Nephron progenitor cell (in vitro differentiated cells): ENCODE measurements at regions not wholly inside any gene's neighbourhood (a gene's known extent, or its start where the extent isn't known, plus 50 kb on each side); places are given as distances from the start of the nearest gene placed in this dataset.

Experiments used
- DNase-seq: peaks from one replicate; pipeline ENCODE4 v3.0.0; 2021
- H3K27ac Mint-ChIP-seq: 2 replicates; pipeline ENCODE4 v1.8.0; 2021; ENCODE audit warnings: mild to moderate bottlenecking, moderate library complexity, mixed read lengths
- H3K27me3 Mint-ChIP-seq: 2 replicates; pipeline ENCODE4 v1.8.0; 2021; ENCODE audit warnings: mild to moderate bottlenecking, low read depth, mixed read lengths; ENCODE audit not compliant: poor library complexity
- H3K36me3 Mint-ChIP-seq: 2 replicates; pipeline ENCODE4 v1.8.0; 2021; ENCODE audit warnings: low read depth, mixed read lengths
- H3K4me1 Mint-ChIP-seq: 2 replicates; pipeline ENCODE4 v1.8.0; 2021; ENCODE audit warnings: mixed read lengths
- H3K4me3 Mint-ChIP-seq: 2 replicates; pipeline ENCODE4 v1.8.0; 2021; ENCODE audit warnings: mild to moderate bottlenecking, moderate library complexity, mixed read lengths
- H3K9me3 Mint-ChIP-seq: 2 replicates; pipeline ENCODE4 v1.8.0; 2021; ENCODE audit warnings: mild to moderate bottlenecking, moderate library complexity, mixed read lengths
- TF ChIP-seq, protein P1 (sequence below): fragments of 200-600 bp; sonication (generic); IDR thresholded peaks from 2 replicates; pipeline ENCODE4 v1.5.0; 2021; ENCODE audit warnings: antibody characterized with exemption

DNA sequence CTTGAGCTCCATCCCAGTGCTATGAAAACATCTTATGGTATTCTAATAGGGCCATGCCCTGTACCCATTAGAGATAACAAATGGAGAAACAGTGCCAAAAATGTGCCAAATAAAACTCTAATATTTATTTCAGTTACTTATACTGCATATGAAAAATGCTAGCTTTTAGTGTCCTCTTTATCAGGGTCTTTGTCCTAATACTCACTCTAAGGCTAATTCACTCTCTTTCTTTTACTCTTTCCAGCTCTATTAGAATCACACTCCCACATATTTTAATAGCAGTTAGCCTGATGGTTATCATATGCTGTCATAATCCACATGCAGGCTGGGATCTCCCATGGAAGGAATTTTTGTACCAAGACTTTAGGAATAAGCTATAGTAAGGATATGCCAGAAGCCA, 408.4 kb downstream of the ETV1 start:
- DNase-seq, result no peak
- Mint-ChIP-seq H3K27me3 (no peaks in the 10 kb centered on the region), H3K36me3 (no peaks in the 10 kb centered on the region), H3K4me1 (no peaks in the 10 kb centered on the region), H3K9me3 (peaks cover 7% of the 10 kb centered on the region), H3K4me3 (no peak overlapping the region), H3K27ac (no peak overlapping the region)
- TF ChIP-seq, protein P1, sequence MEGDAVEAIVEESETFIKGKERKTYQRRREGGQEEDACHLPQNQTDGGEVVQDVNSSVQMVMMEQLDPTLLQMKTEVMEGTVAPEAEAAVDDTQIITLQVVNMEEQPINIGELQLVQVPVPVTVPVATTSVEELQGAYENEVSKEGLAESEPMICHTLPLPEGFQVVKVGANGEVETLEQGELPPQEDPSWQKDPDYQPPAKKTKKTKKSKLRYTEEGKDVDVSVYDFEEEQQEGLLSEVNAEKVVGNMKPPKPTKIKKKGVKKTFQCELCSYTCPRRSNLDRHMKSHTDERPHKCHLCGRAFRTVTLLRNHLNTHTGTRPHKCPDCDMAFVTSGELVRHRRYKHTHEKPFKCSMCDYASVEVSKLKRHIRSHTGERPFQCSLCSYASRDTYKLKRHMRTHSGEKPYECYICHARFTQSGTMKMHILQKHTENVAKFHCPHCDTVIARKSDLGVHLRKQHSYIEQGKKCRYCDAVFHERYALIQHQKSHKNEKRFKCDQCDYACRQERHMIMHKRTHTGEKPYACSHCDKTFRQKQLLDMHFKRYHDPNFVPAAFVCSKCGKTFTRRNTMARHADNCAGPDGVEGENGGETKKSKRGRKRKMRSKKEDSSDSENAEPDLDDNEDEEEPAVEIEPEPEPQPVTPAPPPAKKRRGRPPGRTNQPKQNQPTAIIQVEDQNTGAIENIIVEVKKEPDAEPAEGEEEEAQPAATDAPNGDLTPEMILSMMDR, result no peak

DNA sequence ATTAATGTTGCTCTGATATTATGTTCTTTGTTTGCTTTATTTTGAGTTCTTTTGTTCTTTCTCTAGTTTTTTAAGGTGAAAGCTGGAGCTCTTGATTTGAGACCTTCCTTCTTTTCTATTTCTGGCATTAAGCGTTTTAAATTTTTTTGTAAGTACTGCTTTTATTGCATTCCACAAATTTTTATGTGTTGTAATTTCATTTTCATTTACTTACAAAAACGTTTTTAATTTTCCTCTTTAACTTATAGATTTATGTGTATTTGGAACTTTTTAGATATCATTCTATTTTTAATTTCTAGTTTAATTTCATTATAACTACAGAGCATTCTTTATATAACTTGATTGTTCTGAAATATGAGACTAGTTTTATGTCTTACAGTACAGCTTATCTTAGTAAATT, 395.6 kb downstream of the ETV1 start:
- DNase-seq, result no peak
- TF ChIP-seq, protein P1, result no peak
- Mint-ChIP-seq H3K27me3 (no peaks in the 10 kb centered on the region), H3K9me3 (peaks cover 4% of the 10 kb centered on the region), H3K4me3 (no peak overlapping the region), H3K4me1 (no peaks in the 10 kb centered on the region), H3K36me3 (no peaks in the 10 kb centered on the region), H3K27ac (no peak overlapping the region)

GRCh38 chr7:13602036-13602435, 387.4 kb downstream of the ETV1 start:
- no peak overlapping the region for H3K4me3 Mint-ChIP-seq
- no peak for DNase-seq
- peaks cover 4% of the 10 kb centered on the region for H3K36me3 Mint-ChIP-seq
- no peaks in the 10 kb centered on the region for H3K4me1 Mint-ChIP-seq
- H3K27me3 Mint-ChIP-seq, result no peaks in the 10 kb centered on the region
- peaks cover 6% of the 10 kb centered on the region for H3K9me3 Mint-ChIP-seq
- TF ChIP-seq, protein P1, result no peak
- no peak overlapping the region for H3K27ac Mint-ChIP-seq

- Mint-ChIP-seq H3K4me1 (no peaks in the 10 kb centered on the region), H3K27ac (no peak overlapping the region), H3K27me3 (no peaks in the 10 kb centered on the region), H3K9me3 (peaks cover 10% of the 10 kb centered on the region), H3K4me3 (no peak overlapping the region), H3K36me3 (peaks cover 5% of the 10 kb centered on the region)
- DNase-seq, result no peak
- TF ChIP-seq, protein P1, result no peak
Observed at GRCh38 chr7:13603016-13603415, 386.4 kb downstream of the ETV1 start.

- H3K4me3 Mint-ChIP-seq, result no peak overlapping the region
Observed at GRCh38 chr7:13603661-13604060, 385.8 kb downstream of the ETV1 start.

DNA sequence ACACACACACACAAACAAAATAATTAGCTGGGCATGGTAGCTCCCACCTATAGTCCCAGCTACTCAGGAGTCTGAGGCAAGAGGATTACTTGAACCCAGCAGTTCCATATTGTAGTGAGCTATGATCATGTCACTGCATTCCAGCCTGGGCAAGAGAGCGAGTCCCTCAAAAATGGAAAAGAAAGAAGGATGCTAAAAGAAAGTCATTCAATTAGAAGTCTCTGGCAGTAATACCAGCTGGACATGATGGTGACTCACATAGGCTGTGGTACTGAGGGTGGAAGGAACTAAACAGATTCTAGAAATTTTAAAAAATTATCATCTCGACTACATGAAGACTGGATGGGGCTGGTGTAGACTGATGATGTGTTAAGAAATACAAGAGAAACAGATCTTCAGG, 385.3 kb downstream of the ETV1 start:
- Mint-ChIP-seq H3K9me3 (peaks cover 15% of the 10 kb centered on the region), H3K4me3 (no peak overlapping the region), H3K36me3 (peaks cover 5% of the 10 kb centered on the region), H3K4me1 (no peaks in the 10 kb centered on the region), H3K27me3 (no peaks in the 10 kb centered on the region), H3K27ac (no peak overlapping the region)
- no peak for DNase-seq
- TF ChIP-seq, protein P1, result no peak

More at GRCh38 chr7:13603661-13604060, 385.8 kb downstream of the ETV1 start:
- peaks cover 5% of the 10 kb centered on the region for H3K36me3 Mint-ChIP-seq
- no peak overlapping the region for H3K27ac Mint-ChIP-seq
- no peaks in the 10 kb centered on the region for H3K4me1 Mint-ChIP-seq
- DNase-seq, result no peak
- peaks cover 15% of the 10 kb centered on the region for H3K9me3 Mint-ChIP-seq
- no peaks in the 10 kb centered on the region for H3K27me3 Mint-ChIP-seq
- TF ChIP-seq, protein P1, result no peak
